HG03558 (cell line): ENCODE measurements at regions not wholly inside any gene's neighbourhood (a gene's known extent, or its start where the extent isn't known, plus 50 kb on each side); places are given as distances from the start of the nearest gene placed in this dataset.

Experiments used
- ATAC-seq: cut with Tn5 transposase; IDR thresholded peaks from one replicate; pipeline ENCODE4 v1.9.1; 2021; ENCODE audit warnings: moderate number of reproducible peaks; ENCODE audit not compliant: unreplicated experiment; ENCODE audit errors: extremely low read depth

DNA sequence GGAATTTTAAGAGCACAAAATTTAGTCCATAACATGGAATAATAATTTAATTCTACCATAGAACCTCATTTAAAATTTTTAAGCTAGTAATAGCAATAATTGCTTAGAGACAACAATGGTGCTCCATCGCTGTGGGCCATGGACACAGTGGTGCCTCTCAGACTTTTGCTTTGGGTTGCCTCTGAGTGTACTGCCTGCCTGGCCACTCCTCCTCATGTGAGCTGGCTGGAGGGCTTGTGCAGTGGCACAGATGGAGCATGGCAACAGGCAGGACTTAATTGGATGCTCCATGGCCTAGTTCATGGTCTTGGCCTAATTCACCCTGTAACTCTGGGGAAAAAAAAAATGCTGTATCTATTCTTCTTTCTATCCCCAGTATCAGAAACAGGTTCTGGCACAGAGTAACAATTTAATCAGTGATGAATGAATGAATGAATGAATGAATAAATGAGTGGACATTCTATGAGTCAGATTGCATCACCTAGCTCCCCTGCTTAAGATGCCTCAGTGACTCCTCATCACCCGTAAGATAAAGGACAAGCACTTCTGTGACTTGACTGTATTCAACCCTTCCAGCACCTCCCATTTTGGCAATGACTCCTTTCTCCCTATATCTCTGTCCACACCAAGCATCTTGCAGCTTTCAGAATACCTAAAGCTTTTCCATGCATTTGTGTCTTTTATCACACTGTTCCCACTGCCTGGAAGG lies 211.8 kb upstream of the SLC14A2 start:
- ATAC-seq = no peak

DNA sequence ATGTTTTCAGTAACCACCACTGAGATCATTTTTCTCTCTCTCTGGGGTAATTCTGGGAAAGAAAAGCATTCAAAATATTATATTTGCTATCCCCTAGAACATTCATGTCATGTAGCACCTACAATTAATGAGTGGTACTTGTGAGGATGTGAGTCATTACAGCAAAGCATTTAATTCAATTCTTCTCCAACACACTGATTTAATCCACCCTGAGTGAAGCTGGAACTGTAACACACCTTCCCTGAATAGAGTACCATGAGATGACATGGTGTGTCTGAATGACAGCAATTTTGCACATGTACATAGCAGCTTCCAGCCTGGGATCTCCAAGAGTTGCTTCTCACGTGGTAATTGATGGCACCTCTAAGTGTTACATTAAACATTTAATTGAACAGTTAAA lies 207.1 kb upstream of the SLC14A2 start:
- no peak for ATAC-seq

DNA sequence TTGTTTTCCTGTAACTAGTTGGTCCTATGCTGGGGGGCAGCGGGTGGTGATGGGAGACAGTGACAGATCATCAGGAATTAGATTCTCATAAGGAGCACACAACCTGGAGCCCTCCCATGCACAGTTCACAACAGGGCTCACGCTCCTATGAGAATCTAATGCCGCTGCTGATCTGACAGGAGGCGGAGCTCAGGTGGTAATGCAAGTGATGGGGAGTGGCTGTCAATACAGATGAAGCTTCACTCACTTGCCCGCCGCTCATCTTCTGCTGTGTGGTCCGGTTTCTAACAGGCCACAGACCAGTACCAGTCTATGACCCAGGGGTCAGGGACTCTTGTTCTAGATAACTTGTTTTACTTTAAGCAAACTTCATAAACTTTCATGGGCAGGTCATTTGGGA lies 205.3 kb upstream of the SLC14A2 start:
- no peak for ATAC-seq

GRCh38 chr18:45412577-45412976 lies 202.7 kb upstream of the SLC14A2 start:
- ATAC-seq = no peak

- no peak for ATAC-seq
Measured at GRCh38 chr18:45413180-45413836, 202.0 kb upstream of the SLC14A2 start.

- ATAC-seq = no peak
Measured at GRCh38 chr18:45415614-45416013, 199.7 kb upstream of the SLC14A2 start.

GRCh38 chr18:45416168-45416567 lies 199.1 kb upstream of the SLC14A2 start:
- ATAC-seq = no peak

DNA sequence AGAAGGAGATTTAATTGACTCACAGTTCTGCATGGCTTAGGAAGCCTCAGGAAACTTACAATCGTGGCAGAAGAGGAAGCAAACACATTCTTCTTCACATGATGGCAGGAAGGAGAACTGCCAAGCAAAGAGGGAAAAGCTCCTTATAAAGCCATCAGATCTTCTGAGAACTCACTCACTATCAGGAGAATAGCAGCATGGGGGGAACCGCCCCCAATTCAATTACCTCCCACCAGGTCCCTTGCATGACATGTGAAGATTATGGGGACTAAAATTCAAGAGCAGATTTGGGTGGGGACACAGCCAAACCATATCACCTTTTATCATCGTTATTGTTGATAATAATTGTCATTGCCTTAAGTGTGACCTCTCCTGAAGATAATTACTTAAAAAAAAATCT lies 197.9 kb upstream of the SLC14A2 start:
- no peak for ATAC-seq

GRCh38 chr18:45423659-45424058 lies 191.6 kb upstream of the SLC14A2 start:
- no peak for ATAC-seq

- ATAC-seq = no peak
Measured at GRCh38 chr18:45430041-45430440, 185.2 kb upstream of the SLC14A2 start.

DNA sequence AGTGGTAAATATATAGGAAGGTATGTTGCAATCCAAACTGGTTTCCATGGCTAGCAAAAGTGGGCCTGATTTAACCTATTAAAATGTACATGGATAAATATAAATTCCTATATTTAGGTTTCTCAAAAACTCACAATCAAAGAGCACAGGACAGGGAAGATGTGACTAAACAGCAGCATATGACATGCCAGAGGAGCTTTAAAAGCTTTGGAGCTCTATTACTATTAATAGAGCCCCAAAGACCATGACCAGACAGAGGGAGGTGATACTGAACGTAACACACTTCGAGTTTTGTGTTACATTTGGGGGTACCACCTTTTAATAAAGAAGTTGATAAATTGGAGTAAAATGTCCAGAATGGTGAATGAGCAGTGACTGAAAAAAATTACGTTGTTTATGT lies 179.5 kb upstream of the SLC14A2 start:
- no peak for ATAC-seq

GRCh38 chr18:45437366-45437765 lies 177.9 kb upstream of the SLC14A2 start:
- no peak for ATAC-seq

GRCh38 chr18:45439851-45440645 lies 175.2 kb upstream of the SLC14A2 start:
- ATAC-seq = no peak

DNA sequence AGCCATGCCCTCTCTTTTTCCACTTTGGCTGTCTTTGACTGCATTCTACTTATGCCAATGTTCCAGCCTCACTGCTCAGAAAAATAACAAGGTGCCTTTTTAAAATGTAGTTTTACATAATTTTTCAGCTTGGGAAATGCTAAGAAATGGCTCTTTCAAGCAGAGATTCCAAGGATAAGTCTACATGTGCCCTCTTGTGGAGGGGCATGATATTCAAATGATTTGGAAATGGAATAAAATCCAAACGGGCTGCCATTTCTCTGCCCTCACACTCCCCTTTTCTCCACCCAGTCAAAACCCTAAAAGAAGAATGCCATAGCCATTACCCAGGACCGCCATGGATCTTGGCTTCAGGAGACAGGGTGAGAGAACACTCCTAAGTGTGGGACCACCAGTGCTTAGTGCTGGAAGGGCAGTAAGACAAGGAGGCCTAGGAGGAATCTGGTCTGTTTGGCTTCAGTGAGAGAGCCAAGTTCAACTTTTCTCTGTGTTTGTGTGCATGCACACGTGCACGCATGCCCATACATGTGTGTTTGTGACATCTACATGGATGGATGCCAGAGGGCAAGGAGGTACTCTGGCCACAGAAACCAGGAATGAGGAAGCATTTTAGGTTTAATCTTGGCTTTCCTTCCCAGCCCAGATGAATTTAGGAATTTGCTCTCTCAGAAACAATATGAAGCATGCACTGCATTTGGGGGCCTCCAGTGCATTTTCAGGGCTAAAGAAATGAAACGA lies 174.0 kb upstream of the SLC14A2 start:
- no peak for ATAC-seq

- no peak for ATAC-seq
Measured at GRCh38 chr18:45444040-45444439, 171.2 kb upstream of the SLC14A2 start.

DNA sequence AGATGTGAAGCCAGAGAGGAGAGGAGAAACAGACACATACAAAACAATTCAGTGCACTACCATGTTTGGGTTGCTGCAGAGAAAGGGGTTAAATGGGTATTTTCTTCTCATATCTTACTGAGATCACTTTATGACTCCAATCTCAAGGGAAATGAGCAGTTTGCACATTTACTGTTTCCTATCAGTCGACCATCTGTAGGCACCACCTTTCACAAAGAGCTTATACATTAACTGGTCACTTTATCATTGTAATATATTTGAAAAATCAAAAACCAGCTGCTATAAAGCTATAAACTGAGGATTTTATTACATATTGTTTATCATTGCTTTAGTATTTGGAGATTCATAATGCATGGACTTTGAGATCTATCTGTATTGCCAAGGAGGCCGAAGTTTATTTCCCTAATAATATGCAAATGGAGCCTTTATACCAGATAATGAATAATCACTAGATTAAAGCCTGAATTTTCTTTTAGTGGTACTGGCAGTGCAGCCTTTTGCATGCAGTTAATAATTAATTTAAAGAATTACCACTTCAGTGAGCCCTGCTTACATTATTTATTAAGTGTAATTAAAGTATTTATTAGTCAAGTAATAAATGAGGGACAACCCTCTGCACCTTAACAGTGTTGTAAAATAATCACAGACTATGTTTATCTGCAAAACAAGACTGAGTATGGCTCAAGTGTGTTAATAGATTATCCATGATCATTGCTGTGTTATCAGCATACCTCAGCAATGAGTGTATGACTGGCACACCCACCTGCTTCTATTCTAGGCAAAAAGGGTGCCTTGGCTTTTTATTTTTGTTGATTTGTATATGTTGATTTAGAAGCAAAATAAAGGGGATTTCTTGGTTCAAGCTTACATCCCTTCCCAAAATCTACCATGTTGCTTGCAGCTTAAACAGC lies 167.7 kb upstream of the SLC14A2 start:
- ATAC-seq = no peak

- ATAC-seq = no peak
Measured at GRCh38 chr18:45448871-45449270, 166.4 kb upstream of the SLC14A2 start.

DNA sequence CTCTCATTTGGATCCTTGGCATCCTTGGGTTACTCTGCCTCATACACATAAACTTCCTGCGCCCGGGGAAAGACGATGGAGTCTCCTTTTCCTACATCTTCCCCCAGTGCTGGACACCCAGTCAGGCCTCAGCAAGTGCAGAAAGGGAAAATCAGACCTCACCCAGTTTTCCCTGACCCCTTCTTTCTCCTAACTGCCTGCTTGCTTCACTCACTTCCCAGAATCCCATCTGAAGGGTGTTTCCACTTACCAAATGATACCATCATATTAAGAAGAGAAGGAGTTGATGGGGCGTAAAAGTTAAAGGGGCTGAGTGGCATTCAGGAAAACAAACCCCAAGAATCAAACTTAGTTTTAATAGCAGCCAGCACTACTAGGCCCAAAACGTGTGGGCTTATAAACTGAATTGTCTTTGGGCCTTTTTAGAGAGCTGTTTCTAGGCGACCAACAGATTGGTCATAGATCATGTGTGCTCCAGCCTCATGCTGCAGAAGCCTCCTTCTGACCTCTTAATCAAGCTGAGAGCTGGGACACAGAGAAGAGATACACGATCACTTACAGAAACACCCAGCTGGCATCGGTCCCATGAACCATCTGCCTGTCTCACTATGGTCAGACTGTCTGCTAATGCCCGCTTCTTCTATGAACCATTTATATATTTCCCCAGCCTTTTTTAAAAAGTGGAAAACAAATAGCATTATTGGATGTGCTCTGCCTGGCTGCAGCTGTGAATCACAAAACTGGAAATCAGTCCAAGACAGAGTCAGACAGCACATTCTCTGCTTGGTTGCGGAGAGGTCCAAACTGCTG lies 165.7 kb upstream of the SLC14A2 start:
- no peak for ATAC-seq
